HG03135 (cell line): ENCODE measurements at regions not wholly inside any gene's neighbourhood (a gene's known extent, or its start where the extent isn't known, plus 50 kb on each side); places are given as distances from the start of the nearest gene placed in this dataset.
"Not testable (repeated sequence)": the region's sequence is repeated elsewhere in the genome, so short reads cannot be mapped to it uniquely, and the experiment has no call there.

Source experiments
- ATAC-seq: cut with Tn5 transposase; IDR thresholded peaks from one replicate; pipeline ENCODE4 v1.9.1; 2021; ENCODE audit warnings: mild to moderate bottlenecking, moderate library complexity; ENCODE audit not compliant: unreplicated experiment

- ATAC-seq: no peak
These were observed 226.4 kb upstream of the MON1B start for GRCh38 chr16:76964464-76965154.

- ATAC-seq: no peak
These were observed 220.8 kb upstream of the MON1B start for GRCh38 chr16:76970087-76970744.

GRCh38 chr16:76970745-76971099, 220.3 kb upstream of the MON1B start:
- ATAC-seq: no peak

GRCh38 chr16:76976101-76976500, 214.9 kb upstream of the MON1B start:
- ATAC-seq: peak; percentile 99

- no peak for ATAC-seq
These were observed 214.2 kb upstream of the MON1B start for GRCh38 chr16:76976756-76977155.

GRCh38 chr16:76984196-76984595, 206.8 kb upstream of the MON1B start:
- ATAC-seq: no peak

- ATAC-seq: no peak
These were observed 205.5 kb upstream of the MON1B start for GRCh38 chr16:76985392-76986045.

GRCh38 chr16:76988526-76988925, 202.5 kb upstream of the MON1B start:
- ATAC-seq: no peak

GRCh38 chr16:77002644-77003043, 188.3 kb upstream of the MON1B start:
- ATAC-seq: no peak

GRCh38 chr16:77009453-77009852, 181.5 kb upstream of the MON1B start:
- ATAC-seq: no peak

- no peak for ATAC-seq
These were observed 176.5 kb upstream of the MON1B start for GRCh38 chr16:77014441-77014840.

- no peak for ATAC-seq
These were observed 160.4 kb upstream of the MON1B start for GRCh38 chr16:77030600-77030999.

GRCh38 chr16:77033516-77033915, 157.5 kb upstream of the MON1B start:
- ATAC-seq: no peak

GRCh38 chr16:77035361-77035760, 155.6 kb upstream of the MON1B start:
- no peak for ATAC-seq

- ATAC-seq: no peak
These were observed 153.2 kb upstream of the MON1B start for GRCh38 chr16:77037696-77038347.

- ATAC-seq: no peak
These were observed 149.5 kb upstream of the MON1B start for GRCh38 chr16:77041468-77041867.

- no peak for ATAC-seq
These were observed 147.9 kb upstream of the MON1B start for GRCh38 chr16:77043076-77043475.

- ATAC-seq: no peak
These were observed 144.8 kb upstream of the MON1B start for GRCh38 chr16:77046206-77046605.

GRCh38 chr16:77048085-77048484, 142.9 kb upstream of the MON1B start:
- no peak for ATAC-seq

- no peak for ATAC-seq
These were observed 141.4 kb upstream of the MON1B start for GRCh38 chr16:77049577-77049976.

GRCh38 chr16:77056597-77056996, 134.4 kb upstream of the MON1B start:
- ATAC-seq: not testable (repeated sequence)
